Endodermal cell (in vitro differentiated cells): ENCODE measurements at regions not wholly inside any gene's neighbourhood (a gene's known extent, or its start where the extent isn't known, plus 50 kb on each side); places are given as distances from the start of the nearest gene placed in this dataset.
"Not testable (repeated sequence)": the region's sequence is repeated elsewhere in the genome, so short reads cannot be mapped to it uniquely, and the experiment has no call there.

Experiments
- DNase-seq: peaks from one replicate; pipeline ENCODE4 v3.0.0-alpha.2; 2017
- H3K27ac ChIP-seq: 2 replicates; pipeline ENCODE4 v1.5.1; 2013; ENCODE audit warnings: mild to moderate bottlenecking, low read depth, low read length, moderate library complexity
- H3K27me3 ChIP-seq: 2 replicates; pipeline ENCODE4 v1.6.1; 2013; ENCODE audit warnings: mild to moderate bottlenecking, low read length, moderate library complexity; ENCODE audit not compliant: insufficient read depth, control insufficient read depth, poor library complexity, severe bottlenecking
- H3K36me3 ChIP-seq: 2 replicates; pipeline ENCODE4 v1.7.0; 2013; ENCODE audit warnings: mild to moderate bottlenecking, low read length, moderate library complexity; ENCODE audit not compliant: control insufficient read depth, insufficient read depth
- H3K4me1 ChIP-seq: one replicate; pipeline ENCODE4 v1.7.0; 2013; ENCODE audit warnings: low read length; ENCODE audit not compliant: control insufficient read depth, insufficient read depth
- H3K4me3 ChIP-seq: 2 replicates; pipeline ENCODE4 v1.5.1; 2013; ENCODE audit warnings: mild to moderate bottlenecking, low read length, moderate library complexity
- H3K9ac ChIP-seq: 2 replicates; pipeline ENCODE4 v1.6.1; 2013; ENCODE audit warnings: mild to moderate bottlenecking, low read length, moderate library complexity; ENCODE audit not compliant: poor library complexity, severe bottlenecking; ENCODE audit errors: extremely low read depth
- H3K9me3 ChIP-seq: 2 replicates; pipeline ENCODE4 v1.6.1; 2013; ENCODE audit warnings: mild to moderate bottlenecking, low read length, moderate library complexity; ENCODE audit not compliant: control insufficient read depth
- H3K27ac Mint-ChIP-seq: 2 replicates; pipeline ENCODE4 v1.8.0; 2020; ENCODE audit warnings: mixed read lengths
- H3K27me3 Mint-ChIP-seq: 2 replicates; pipeline ENCODE4 v1.8.0; 2021; ENCODE audit warnings: mild to moderate bottlenecking, mixed read lengths; ENCODE audit not compliant: insufficient read depth
- H3K36me3 Mint-ChIP-seq: 2 replicates; pipeline ENCODE4 v1.8.0; 2020; ENCODE audit warnings: low read depth, mixed read lengths
- H3K4me1 Mint-ChIP-seq: 2 replicates; pipeline ENCODE4 v1.8.0; 2020; ENCODE audit warnings: mixed read lengths
- H3K4me3 Mint-ChIP-seq: 2 replicates; pipeline ENCODE4 v1.8.0; 2020; ENCODE audit warnings: mild to moderate bottlenecking, moderate library complexity, mixed read lengths
- H3K9me3 Mint-ChIP-seq: 2 replicates; pipeline ENCODE4 v1.8.0; 2020; ENCODE audit warnings: mild to moderate bottlenecking, mixed read lengths
- CTCF ChIP-seq: fragments of 200-600 bp; sonication (generic); conservative IDR thresholded peaks from 2 replicates; pipeline ENCODE4 v1.5.0; 2021; ENCODE audit warnings: antibody characterized with exemption, mild to moderate bottlenecking
- WGBS, 2 experiments: methylation state at CpG; one replicate each; pipeline versions ENCODE4 v1.1.5 to v1.1.7; 2013; ENCODE audit warnings: missing lambda C conversion rate in 2 of 2, mixed read lengths in 1 of 2; ENCODE audit not compliant: insufficient coverage in 1 of 2, insufficient read length in 1 of 2; 5-methylcytosine and 5-hydroxymethylcytosine counted together

- no peak overlapping the region for H3K27ac ChIP-seq
- H3K4me1 Mint-ChIP-seq: peaks cover 23% of the 10 kb centered on the region
Measured at GRCh38 chr3:21919383-21919782, 168.4 kb upstream of the ZNF385D start.

GRCh38 chr3:21920421-21920861 is 169.4 kb upstream of the ZNF385D start:
- no peak overlapping the region for H3K4me3 Mint-ChIP-seq

More at GRCh38 chr3:21919383-21919782, 168.4 kb upstream of the ZNF385D start:
- Mint-ChIP-seq H3K4me3 (no peak overlapping the region), H3K27ac (no peak overlapping the region), H3K9me3 (peaks cover 3% of the 10 kb centered on the region), H3K36me3 (no peaks in the 10 kb centered on the region), H3K27me3 (no peaks in the 10 kb centered on the region)
- Histone ChIP-seq H3K9ac (no peak overlapping the region), H3K27me3 (no peaks in the 10 kb centered on the region), H3K4me3 (no peak overlapping the region), H3K4me1 (no peaks in the 10 kb centered on the region), H3K9me3 (no peaks in the 10 kb centered on the region), H3K36me3 (no peaks in the 10 kb centered on the region)
- WGBS, 2 experiments: 68% methylated on average over 2 of the region's 2 CpGs; no CpG with 5 or more reads in 1 of the 2 experiments
- no peak for TF ChIP-seq CTCF
- DNase-seq: no peak

GRCh38 chr3:21923156-21923555 is 172.1 kb upstream of the ZNF385D start:
- not testable (repeated sequence) for H3K9me3 Mint-ChIP-seq, H3K27ac Mint-ChIP-seq, H3K27ac ChIP-seq, H3K4me1 ChIP-seq, H3K4me3 ChIP-seq, H3K4me3 Mint-ChIP-seq, H3K27me3 ChIP-seq, H3K27me3 Mint-ChIP-seq, H3K9me3 ChIP-seq, H3K9ac ChIP-seq, H3K36me3 Mint-ChIP-seq, H3K36me3 ChIP-seq, DNase-seq
- peaks cover 22% of the 10 kb centered on the region for H3K4me1 Mint-ChIP-seq
- 75% methylated on average over 1 of the region's 1 CpG; no CpG with 5 or more reads in 1 of the 2 experiments for WGBS, 2 experiments

More at GRCh38 chr3:21920421-21920861, 169.4 kb upstream of the ZNF385D start:
- H3K9me3 Mint-ChIP-seq: peaks cover 3% of the 10 kb centered on the region
- DNase-seq: no peak
- WGBS, 2 experiments: 100% methylated on average over 1 of the region's 1 CpG
- peaks cover 23% of the 10 kb centered on the region for H3K4me1 Mint-ChIP-seq
- no peaks in the 10 kb centered on the region for H3K36me3 Mint-ChIP-seq
- no peak overlapping the region for H3K27ac ChIP-seq
- no peak overlapping the region for H3K9ac ChIP-seq
- no peak overlapping the region for H3K4me3 ChIP-seq
- H3K27me3 Mint-ChIP-seq: no peaks in the 10 kb centered on the region
- H3K4me1 ChIP-seq: no peaks in the 10 kb centered on the region
- H3K36me3 ChIP-seq: no peaks in the 10 kb centered on the region
- H3K27me3 ChIP-seq: no peaks in the 10 kb centered on the region
- peak overlapping the region; percentile 81 for H3K27ac Mint-ChIP-seq
- TF ChIP-seq CTCF: no peak
- no peaks in the 10 kb centered on the region for H3K9me3 ChIP-seq

GRCh38 chr3:21927261-21927660 is 176.3 kb upstream of the ZNF385D start:
- no peak overlapping the region for H3K27ac Mint-ChIP-seq
- Histone ChIP-seq H3K9ac (no peak overlapping the region), H3K36me3 (no peaks in the 10 kb centered on the region), H3K9me3 (no peaks in the 10 kb centered on the region), H3K4me3 (no peak overlapping the region), H3K4me1 (no peaks in the 10 kb centered on the region), H3K27me3 (no peaks in the 10 kb centered on the region), H3K27ac (no peak overlapping the region)
- 93% methylated on average over 1 of the region's 3 CpGs; no CpG with 5 or more reads in 1 of the 2 experiments for WGBS, 2 experiments
- no peaks in the 10 kb centered on the region for H3K36me3 Mint-ChIP-seq
- no peak overlapping the region for H3K4me3 Mint-ChIP-seq
- DNase-seq: no peak
- no peaks in the 10 kb centered on the region for H3K4me1 Mint-ChIP-seq
- TF ChIP-seq CTCF: no peak
- no peaks in the 10 kb centered on the region for H3K27me3 Mint-ChIP-seq
- H3K9me3 Mint-ChIP-seq: peaks cover 3% of the 10 kb centered on the region
